GM19328 (cell line): ENCODE measurements at regions not wholly inside any gene's neighbourhood (a gene's known extent, or its start where the extent isn't known, plus 50 kb on each side); places are given as distances from the start of the nearest gene placed in this dataset.
"Not testable (repeated sequence)": the region's sequence is repeated elsewhere in the genome, so short reads cannot be mapped to it uniquely, and the experiment has no call there.

ENCODE experiments used
- ATAC-seq: cut with Tn5 transposase; IDR thresholded peaks from one replicate; pipeline ENCODE4 v1.9.1; 2021; ENCODE audit warnings: mild to moderate bottlenecking, moderate library complexity; ENCODE audit not compliant: unreplicated experiment

- ATAC-seq, result not testable (repeated sequence)
Measured at GRCh38 chr6:66258731-66259487, 551.9 kb upstream of the EYS start.

- ATAC-seq, result no peak
Measured at GRCh38 chr6:66245231-66245630, 538.2 kb upstream of the EYS start.

GRCh38 chr6:66238851-66239250 is 531.8 kb upstream of the EYS start:
- ATAC-seq, result no peak

DNA sequence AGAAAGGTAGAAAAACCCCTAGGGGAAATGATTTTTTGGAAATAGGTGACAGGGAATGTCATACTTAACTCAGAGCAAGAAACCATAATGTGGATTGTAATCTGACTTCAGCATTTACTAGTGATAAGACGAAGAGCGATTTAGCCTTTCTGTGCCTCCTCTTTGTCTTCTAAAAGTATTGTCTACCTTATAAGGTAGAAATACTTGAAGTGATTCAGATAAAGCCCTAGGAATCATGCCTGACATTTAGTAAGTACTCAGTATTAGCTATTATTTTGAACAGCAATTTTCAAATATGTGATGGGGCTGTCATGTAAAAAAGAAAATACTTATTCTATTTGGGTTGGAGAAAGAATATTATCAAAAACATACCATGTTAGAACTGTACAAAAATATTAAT is 525.9 kb upstream of the EYS start:
- ATAC-seq, result no peak

DNA sequence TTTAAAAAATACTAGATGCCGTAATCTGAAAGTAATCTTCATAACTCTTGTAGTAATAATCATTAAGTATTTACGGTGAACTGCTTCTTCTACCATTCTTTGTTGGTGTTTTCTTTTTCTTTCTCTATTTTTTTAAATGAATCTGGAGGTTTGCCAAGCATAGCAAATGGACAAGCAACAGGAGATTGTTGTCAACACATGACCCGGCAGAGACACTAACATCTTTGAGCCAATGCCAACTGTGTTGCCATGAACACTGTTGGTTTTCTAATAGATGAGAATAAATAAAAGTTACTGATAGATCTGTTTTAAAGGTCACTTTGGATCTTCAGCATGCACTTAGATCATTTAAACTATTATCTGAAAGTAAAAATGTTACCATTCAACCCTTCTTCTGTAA is 523.6 kb upstream of the EYS start:
- ATAC-seq, result no peak

DNA sequence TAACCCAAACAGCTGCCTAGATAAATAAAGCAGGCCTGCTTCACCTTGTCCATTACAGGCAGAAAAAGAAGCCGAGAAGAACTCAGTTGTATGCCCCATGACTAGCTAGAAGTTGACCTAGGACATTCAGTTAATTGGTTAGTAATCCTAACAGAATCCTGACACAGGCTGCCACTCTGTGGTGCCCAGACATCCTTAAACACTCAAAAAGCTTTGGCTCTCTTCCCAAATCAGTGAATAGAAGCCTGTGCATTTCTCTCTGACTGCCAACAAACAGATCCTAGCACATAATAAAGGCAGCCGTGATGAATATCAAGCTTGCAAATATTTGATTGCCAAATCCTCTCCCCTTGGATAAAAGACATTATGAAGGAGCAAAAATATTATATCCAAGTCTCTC is 519.1 kb upstream of the EYS start:
- ATAC-seq, result no peak

DNA sequence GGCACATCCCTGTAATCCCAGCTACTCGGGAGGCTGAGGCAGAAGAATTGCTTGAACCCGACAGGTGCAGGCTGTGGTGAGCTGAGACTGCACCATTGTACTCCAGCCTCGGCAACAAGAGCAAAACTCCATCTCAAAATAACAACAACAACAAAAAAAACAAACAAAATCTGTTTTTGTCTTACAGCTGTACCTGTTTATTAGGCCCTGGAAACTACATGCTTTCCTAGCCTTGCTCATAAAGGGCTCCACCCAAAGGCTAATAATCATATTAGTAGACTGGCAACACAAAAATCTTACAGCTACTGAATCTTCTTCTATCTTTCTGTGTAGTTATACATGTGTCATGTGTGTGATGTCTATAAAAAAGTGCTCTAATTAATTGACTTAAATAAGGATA is 503.9 kb upstream of the EYS start:
- ATAC-seq, result no peak

- ATAC-seq, result no peak
Measured at GRCh38 chr6:66200390-66200789, 493.4 kb upstream of the EYS start.

- no peak for ATAC-seq
Measured at GRCh38 chr6:66199171-66199570, 492.1 kb upstream of the EYS start.

GRCh38 chr6:66198062-66198624 is 491.1 kb upstream of the EYS start:
- ATAC-seq, result no peak

- ATAC-seq, result no peak
Measured at GRCh38 chr6:66190858-66191257, 483.8 kb upstream of the EYS start.

DNA sequence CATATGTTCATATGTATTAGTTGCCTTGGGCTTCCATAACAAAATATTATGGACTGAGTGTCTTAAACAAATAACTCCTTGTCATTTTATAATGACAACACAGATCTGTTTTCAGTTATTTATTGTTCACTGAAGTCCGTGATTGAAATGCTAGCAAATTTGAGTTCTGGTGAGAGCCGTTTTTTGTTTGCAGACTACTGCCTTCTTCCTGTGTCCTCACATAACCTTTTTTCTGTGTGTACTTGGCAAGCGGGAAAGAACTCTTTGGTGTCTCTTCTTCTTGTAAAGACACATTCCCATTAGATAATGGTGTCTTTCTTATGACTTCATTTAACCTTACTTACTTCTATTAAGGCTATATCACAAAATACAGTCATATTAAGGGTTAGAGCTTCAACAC is 482.9 kb upstream of the EYS start:
- ATAC-seq, result no peak

- ATAC-seq, result no peak
Measured at GRCh38 chr6:66186756-66187155, 479.7 kb upstream of the EYS start.

- ATAC-seq, result no peak
Measured at GRCh38 chr6:66184091-66184490, 477.1 kb upstream of the EYS start.

DNA sequence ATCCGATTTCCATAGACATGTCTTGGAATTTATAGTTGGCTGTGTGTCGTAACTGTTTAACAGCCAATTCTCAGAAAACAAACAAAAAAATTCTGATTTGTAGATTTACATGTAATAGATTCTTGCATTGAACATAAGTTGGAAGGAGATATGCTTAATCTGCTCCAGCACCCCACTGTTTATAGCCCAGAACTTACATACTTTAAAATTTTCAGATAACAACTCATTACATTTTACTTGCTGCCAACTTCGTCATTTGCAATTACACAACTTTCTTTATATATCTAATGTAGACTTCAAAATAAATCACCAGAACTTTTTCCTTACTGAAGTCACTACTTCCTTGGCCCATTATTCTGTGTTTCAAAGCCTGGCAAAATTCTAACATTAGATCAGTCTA is 472.3 kb upstream of the EYS start:
- ATAC-seq, result no peak

DNA sequence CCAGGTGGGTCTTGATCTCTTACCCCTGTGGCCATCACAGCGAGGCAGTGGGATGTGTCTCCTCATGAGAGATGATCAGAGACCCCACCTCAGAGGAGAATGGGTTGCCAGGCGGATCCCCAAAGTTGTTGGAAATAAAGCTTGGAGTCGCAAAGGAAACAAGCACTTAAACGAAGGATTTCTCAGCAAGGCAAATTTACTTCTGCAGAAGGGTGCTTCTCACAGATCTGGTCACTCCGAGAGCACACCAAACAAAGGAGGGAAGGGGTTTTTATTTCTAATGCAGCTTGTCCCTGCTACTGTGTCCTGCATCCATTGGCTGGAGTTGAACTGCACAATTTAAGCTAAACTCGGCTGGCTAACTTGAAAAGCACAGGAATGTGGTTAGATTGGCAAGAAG is 466.6 kb upstream of the EYS start:
- ATAC-seq, result no peak

DNA sequence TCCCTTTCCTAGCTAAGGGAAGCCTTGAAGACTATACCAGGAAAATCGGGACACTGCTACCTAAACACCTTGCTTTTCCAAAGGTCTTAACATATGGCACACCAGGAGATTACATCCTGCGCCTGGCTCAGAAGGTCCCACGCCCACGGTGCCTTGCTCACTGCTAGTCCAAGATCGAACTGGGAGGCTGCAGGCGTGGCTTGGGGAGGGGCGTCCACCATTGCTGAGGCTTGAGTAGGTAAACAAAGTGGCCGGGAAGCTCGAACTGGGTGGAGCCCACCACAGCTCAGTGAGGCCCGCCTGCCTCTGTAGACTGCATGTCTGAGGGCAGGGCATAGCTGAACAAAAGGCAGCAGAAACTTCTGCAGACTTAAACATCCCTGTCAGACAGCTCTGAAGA is 459.7 kb upstream of the EYS start:
- not testable (repeated sequence) for ATAC-seq

DNA sequence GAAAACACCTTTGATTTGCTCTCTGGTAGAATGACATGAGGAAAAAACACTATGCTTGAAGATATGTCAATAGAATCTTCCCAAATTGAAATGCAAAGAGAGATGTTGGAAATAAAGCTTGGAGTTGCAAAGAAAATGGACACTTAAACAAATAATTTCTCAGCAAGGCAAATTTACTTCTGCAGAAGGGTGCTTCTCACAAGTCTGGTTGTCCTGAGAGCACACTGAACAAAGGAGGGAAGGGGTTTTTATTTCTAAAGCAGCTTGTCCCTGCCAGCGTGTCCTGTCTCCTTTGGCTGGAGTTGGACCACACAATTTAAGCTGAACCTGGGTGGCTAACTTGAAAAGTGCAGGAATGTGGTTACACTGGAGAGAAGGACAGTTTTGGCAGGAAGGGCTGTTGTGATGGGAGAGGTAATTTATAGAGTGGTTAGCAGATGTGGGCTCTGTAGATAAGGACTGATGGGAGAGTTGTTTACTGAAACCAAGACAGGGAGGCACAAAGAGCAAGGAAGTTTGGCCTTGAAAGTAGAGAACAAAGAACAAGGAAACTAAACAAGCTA is 454.6 kb upstream of the EYS start:
- no peak for ATAC-seq

- no peak for ATAC-seq
Measured at GRCh38 chr6:66159937-66160336, 452.9 kb upstream of the EYS start.

- no peak for ATAC-seq
Measured at GRCh38 chr6:66153247-66153646, 446.2 kb upstream of the EYS start.

DNA sequence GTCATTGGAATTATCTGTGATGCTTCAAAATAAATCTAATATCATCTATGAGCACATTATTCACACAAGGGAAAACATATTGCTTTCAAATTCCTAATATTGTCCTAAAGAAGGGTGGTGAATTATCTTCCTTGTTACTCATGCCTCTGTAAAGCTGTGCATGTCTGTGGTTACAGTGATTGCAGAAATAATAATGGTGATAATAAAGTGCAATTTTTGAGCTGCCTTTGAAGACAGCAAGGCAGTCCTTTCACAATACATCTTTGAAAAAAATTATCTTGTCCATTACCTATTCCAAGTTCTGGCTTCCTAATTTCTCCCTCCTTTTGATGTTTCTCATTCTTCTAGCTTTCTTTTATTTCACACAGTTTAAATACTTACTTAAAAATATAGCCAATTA is 442.1 kb upstream of the EYS start:
- ATAC-seq, result no peak

GRCh38 chr6:66145867-66146266 is 438.8 kb upstream of the EYS start:
- ATAC-seq, result no peak

- no peak for ATAC-seq
Measured at GRCh38 chr6:66134021-66134420, 427.0 kb upstream of the EYS start.
